Right atrium auricular region (tissue), 2 donors: ENCODE measurements at regions not wholly inside any gene's neighbourhood (a gene's known extent, or its start where the extent isn't known, plus 50 kb on each side); places are given as distances from the start of the nearest gene placed in this dataset.

Experiments used
- DNase-seq: peaks from one replicate; pipeline ENCODE4 v3.0.0-alpha.2; 2019; ENCODE audit warnings: low spot score
- H3K27ac ChIP-seq, 2 donors: fragments of 200-600 bp; sonication (generic); 1 replicate in 1 of 2; 2 replicates in 1 of 2; pipeline ENCODE4 v1.5.1; 2016 to 2019
- H3K27me3 ChIP-seq, 2 donors: fragments of 200-600 bp; sonication (generic); one replicate each; pipeline versions ENCODE4 v1.5.1 to v1.6.0; 2017 to 2019
- H3K36me3 ChIP-seq: fragments of 200-600 bp; sonication (generic); one replicate; pipeline ENCODE4 v1.5.1; 2016
- H3K4me1 ChIP-seq, 2 donors: fragments of 200-600 bp; sonication (generic); one replicate each; pipeline versions ENCODE4 v1.5.1 to v1.6.0; 2017 to 2019
- H3K4me3 ChIP-seq, 2 donors: fragments of 200-600 bp; sonication (generic); 1 replicate in 1 of 2; 2 replicates in 1 of 2; pipeline ENCODE4 v1.5.1; 2017 to 2019; ENCODE audit warnings: mild to moderate bottlenecking in 1 of 2, moderate library complexity in 1 of 2
- H3K9me3 ChIP-seq, 2 donors: fragments of 200-600 bp; sonication (generic); one replicate each; pipeline ENCODE4 v1.5.1; 2019
- CTCF ChIP-seq, 2 donors: fragments of 200-600 bp; sonication (generic); IDR thresholded peaks; one replicate each; pipeline ENCODE4 v1.5.1; 2019; ENCODE audit warnings: antibody characterized with exemption in 2 of 2

GRCh38 chr9:12904261-12905000 lies 129.6 kb downstream of the LURAP1L start:
- H3K27me3 ChIP-seq, result no peaks in the 10 kb centered on the region
- DNase-seq, result no peak
- TF ChIP-seq CTCF (IDR thresholded peaks at IDR 0.05), result no peak

GRCh38 chr9:12906646-12907045 lies 131.8 kb downstream of the LURAP1L start:
- H3K27ac ChIP-seq, result no peak overlapping the region
- no peak for TF ChIP-seq CTCF (IDR thresholded peaks at IDR 0.05)
- no peak overlapping the region for H3K4me3 ChIP-seq
- H3K9me3 ChIP-seq, result no peaks in the 10 kb centered on the region
- DNase-seq, result no peak
- H3K27me3 ChIP-seq, result no peaks in the 10 kb centered on the region
- H3K36me3 ChIP-seq, result no peaks in the 10 kb centered on the region
- no peaks in the 10 kb centered on the region for H3K4me1 ChIP-seq

More at GRCh38 chr9:12904261-12905000, 129.6 kb downstream of the LURAP1L start:
- Histone ChIP-seq H3K27ac (no peak overlapping the region), H3K4me1 (no peaks in the 10 kb centered on the region), H3K9me3 (peaks cover 0 to 8% of the 10 kb centered on the region in 2 donors), H3K4me3 (no peak overlapping the region), H3K36me3 (no peaks in the 10 kb centered on the region)

- Histone ChIP-seq H3K27me3 (no peaks in the 10 kb centered on the region), H3K4me3 (no peak overlapping the region)
- DNase-seq, result no peak
These were observed 134.1 kb downstream of the LURAP1L start for GRCh38 chr9:12908895-12909294.

GRCh38 chr9:12915366-12915954 lies 140.6 kb downstream of the LURAP1L start:
- no peak for TF ChIP-seq CTCF (IDR thresholded peaks at IDR 0.05)
- no peak for DNase-seq
- Histone ChIP-seq H3K27ac (no peak overlapping the region), H3K4me1 (no peaks in the 10 kb centered on the region), H3K27me3 (no peaks in the 10 kb centered on the region), H3K36me3 (no peaks in the 10 kb centered on the region), H3K4me3 (no peak overlapping the region), H3K9me3 (no peaks in the 10 kb centered on the region)

More at GRCh38 chr9:12908895-12909294, 134.1 kb downstream of the LURAP1L start:
- no peak for TF ChIP-seq CTCF (IDR thresholded peaks at IDR 0.05)
- Histone ChIP-seq H3K9me3 (no peaks in the 10 kb centered on the region), H3K27ac (no peak overlapping the region), H3K4me1 (no peaks in the 10 kb centered on the region), H3K36me3 (no peaks in the 10 kb centered on the region)

GRCh38 chr9:12916042-12916441 lies 141.2 kb downstream of the LURAP1L start:
- TF ChIP-seq CTCF (IDR thresholded peaks at IDR 0.05), result no peak
- DNase-seq, result no peak
- no peaks in the 10 kb centered on the region for H3K36me3 ChIP-seq
- no peaks in the 10 kb centered on the region for H3K27me3 ChIP-seq
- H3K27ac ChIP-seq, result no peak overlapping the region
- H3K9me3 ChIP-seq, result no peaks in the 10 kb centered on the region
- H3K4me3 ChIP-seq, result no peak overlapping the region
- no peaks in the 10 kb centered on the region for H3K4me1 ChIP-seq
